Iris pigment epithelial cell (primary cell): ENCODE measurements at regions not wholly inside any gene's neighbourhood (a gene's known extent, or its start where the extent isn't known, plus 50 kb on each side); places are given as distances from the start of the nearest gene placed in this dataset.
A peak's percentile ranks its signal among the peaks of the same experiment; 100 is the strongest.

Source experiments
- DNase-seq: peaks from one replicate; pipeline ENCODE4 v3.0.0-alpha.2; 2011; ENCODE audit warnings: low read depth

DNA sequence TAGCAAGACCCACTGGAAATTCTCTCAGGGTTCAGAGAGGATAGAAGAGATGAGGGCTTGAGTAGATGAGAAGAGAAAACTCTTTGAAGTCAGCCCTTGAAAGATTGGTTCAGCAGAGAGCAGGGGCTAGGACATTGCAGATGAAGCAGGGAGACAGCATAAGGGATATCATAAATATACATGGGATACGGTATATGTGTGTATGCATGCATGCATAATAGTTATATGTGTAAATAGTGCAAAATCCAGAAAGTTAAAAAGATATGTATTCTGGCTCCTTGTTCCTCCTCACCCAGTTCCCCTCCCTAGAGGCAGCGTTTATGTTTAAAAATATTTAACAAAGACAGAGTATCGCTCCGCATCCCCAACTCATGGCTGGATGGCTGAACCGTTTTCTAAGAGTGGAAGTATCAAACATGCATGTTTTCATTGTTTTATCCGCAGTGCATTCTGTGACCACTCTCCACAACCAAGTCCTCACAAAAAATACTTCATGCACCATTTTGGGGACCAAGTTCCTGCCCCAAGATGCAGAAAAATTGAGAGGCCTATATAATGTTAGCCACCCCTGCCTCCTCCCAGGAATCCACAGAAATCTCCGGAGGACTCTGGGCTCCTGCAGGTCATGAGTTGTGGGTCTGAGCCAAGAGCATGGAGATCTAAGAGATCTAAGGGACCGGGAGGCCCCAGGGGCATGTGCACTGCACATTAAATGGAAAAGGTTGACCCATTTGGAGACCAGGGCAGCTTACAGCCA lies 119.5 kb downstream of the MTX3 start:
- DNase-seq: no peak

DNA sequence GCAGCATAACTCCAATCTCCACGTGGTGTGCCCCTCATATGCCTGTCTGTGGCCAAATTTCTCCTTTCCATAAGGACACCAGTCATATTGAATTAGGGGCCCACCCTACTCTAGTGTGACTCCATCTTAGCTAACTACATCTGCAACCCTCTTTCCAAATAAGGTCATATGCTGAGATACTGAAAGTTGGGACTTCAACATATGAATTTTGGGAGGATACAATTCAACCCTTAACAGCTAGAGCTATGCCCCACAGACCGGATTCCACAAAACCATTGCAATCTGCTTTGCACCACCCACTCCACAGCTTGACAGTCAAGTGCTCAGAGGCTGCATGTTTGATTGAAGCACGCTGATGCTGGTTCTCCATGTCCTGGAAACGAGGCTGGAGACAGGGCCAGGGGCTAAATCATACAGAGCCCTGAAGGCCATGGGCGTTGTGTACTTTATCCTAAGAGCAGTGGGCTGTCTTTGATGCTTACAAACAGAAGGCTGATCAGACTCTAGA lies 122.8 kb downstream of the MTX3 start:
- DNase-seq: no peak

DNA sequence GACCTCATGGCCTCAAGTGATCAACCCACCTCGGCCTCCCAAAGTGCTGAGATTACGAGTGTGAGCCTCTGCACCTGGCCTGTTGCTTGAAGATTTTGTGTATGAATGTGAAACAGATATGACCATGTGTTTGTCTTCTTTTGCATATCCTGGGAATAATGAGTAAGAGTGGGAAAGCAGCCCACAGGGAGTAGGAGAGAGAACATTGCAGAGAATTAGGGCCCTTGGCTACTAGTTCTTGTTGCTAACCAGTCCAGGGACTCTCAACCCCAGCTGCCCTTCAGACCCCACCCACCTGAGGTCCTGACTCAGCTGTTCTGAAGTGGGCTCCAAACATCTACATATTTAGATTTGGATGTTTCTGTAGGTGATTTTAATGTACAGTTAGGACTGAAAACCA lies 125.5 kb downstream of the MTX3 start:
- no peak for DNase-seq

DNA sequence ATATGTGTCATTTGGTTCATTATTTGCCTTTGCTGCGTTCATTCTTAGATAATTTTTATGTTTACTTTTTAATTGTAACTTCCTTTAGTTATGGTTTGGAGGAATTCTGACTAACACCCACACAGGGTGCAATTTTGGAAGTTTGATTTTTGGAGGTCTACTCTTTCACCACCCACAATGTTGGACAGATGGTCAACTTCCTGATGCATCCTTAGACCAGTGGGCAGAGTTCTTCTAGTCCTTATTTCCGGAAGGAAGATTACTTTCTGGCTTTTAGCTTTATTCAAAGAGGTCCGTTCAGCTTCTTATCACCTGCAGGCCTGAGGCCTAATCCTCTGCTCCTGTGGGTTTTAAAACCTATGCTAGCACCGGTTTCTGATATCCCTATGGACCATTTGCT lies 126.7 kb downstream of the MTX3 start:
- DNase-seq: no peak

DNA sequence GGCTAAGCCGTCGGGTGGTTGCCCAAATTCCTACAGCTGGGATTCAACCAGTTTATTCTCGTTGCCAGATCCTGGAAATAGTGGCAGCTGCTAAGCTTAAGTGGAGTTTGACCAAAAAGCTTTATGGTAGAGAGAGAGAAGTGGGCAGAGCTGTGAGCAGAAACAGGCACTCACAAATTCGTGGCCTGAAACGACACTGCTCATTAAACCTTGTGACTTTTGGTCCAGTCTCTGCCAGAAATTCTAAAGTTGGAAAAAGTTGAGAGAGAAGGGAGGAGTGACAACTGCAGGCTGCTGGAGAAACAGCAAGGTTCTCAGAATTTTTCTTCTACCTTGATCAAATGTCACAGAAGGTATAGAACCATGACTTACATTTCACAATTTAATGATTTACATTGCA lies 131.5 kb downstream of the MTX3 start:
- DNase-seq: no peak

DNA sequence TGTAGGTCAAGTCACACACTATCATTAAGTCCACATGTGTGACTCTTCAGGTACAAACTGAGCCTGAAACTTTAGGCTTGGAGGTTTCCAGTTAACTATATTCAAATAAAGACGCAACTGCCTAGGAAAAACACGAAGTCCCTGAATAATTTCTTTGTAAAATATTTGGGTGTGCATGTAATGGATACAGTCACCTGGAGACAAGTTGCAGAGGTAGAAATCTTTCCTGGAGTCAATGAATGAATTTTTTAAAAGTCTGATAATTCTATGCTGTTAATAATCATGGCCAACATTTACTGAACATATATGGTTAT lies 132.7 kb downstream of the MTX3 start:
- no peak for DNase-seq

DNA sequence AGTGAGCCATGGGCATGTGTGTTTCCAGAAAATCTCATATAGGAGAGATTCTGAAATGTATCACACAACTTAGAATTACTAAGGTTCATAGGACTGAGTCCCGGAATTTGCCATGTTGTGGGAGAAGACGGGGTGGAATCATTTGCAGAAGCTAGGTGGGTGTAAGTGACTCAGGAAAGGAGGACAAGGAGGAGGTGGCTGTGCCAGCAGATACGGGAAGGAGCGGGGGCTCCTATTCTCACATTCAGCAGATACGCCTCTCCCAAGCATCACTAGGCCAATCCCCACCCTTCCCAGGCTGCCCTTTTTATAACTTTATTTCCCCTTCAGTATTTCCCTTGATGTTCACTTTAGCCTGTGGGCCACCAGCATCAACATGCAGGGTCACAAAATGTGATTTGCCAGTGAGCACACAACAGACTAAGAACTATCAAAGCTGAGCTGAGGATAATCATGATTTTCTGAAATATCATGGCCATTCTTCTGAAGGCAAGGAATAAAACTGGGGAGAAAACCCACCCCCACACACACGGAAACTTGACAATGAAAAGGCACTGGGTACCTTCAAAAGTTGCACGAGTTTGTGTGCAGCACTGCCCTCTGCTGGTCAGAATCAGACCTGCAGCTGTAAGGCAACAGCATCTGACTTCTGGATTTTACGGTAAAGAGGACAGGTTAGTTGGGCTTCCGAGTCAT lies 133.2 kb downstream of the MTX3 start:
- peak; percentile 44 for DNase-seq

DNA sequence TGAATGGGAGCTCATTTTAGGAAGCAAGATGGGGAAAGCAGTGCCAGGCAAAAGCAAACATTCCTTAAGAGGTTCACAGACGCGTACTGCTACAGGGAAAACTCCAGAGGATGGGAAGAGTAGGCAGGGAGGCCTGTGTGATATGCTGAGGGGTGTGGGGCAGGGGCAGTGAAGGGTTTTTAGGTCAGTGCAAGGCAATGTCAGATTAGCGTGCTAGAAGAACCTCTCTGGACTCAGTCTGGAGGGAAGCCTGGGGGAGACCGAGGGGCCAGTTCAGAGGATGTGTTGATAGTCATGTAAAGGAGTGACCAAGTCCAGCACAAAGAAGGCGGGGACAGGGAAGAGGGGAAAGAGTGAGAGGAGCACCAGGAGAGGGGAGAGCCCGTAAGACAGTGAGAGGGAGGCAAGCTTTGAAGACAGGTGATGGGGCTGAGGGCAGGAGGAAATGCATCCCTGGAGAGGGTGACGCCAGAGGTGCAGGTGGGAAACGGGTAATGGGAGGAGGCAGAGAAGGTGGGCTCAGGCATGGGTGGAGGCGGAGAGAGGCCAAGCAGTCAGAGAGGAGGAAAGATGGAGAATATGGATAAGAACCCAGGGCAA lies 134.5 kb downstream of the MTX3 start:
- DNase-seq: no peak

DNA sequence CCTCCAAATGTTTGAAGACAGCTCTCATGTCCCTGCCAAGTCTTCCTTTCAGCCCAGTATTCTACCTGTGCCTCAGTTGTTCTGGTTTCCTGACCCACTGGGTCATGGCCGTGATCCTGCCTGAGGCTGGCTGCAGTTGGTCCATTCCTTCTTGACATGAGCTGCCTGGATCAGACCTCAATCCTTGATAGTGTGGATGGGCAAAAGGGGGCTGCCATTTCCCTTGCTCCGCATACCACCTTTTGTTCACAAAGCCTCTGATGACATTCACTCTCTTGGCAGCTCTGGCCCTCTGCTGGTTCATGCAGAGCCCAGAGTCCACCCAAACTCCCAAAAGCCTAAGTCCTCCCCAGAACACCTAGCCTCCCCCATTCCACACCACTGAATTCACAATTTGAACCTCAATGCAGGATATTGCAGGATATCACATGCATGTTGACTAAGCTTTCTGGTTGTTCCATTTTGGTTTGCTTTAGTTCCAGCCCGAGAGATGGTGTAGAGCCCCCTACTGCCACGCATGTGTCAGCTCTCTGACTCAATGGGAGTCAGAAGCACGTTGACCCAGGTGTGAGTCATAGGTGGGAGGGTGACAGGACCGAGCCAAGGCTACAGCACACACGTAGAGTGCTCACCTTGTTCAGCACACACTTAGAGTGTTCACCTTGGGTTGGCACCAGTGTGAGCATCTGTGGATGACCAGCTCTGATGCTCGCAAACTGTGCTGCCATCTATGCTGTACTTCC lies 137.2 kb downstream of the MTX3 start:
- no peak for DNase-seq

DNA sequence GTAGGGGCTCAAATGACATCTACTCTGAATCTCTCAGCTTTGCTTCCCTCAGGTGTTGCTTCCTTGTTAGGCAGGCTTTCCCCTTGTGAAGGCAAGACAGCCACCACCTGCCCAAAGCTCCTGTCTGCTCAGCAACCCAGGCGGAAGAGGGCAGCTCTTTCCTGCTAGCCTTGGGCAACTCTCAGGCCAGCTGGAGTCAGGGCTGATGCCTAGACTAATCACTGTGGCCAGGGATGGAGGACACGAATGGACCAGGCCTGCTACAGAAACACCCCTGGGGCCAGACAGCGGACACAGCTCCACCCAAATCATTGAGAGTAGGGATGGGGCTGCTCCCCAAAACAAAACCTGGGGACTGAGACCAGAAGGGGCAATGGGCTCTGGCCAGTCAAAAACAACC lies 138.0 kb downstream of the MTX3 start:
- DNase-seq: no peak

DNA sequence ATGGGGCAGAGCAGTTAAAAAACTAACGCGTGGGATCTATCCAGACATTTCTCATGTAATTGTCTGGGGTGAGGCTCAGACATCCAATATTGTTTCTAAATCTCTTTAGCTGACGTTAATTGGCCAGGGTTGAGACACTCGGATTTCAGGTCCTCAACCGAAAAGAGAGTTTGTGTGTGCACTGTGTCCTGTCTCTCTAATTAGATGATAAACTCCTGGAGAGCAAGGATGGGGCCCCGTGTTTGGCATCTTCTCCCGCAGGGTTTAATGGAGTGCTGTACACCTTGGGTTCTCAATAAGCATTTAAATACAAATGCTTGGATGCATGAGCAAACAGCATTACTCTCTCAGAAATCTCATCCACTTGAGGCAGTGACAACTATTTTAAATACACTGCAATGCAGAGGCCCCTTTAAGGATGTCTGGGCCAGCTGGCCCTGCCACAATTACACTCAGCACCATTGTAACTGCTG lies 139.6 kb downstream of the MTX3 start:
- no peak for DNase-seq

DNA sequence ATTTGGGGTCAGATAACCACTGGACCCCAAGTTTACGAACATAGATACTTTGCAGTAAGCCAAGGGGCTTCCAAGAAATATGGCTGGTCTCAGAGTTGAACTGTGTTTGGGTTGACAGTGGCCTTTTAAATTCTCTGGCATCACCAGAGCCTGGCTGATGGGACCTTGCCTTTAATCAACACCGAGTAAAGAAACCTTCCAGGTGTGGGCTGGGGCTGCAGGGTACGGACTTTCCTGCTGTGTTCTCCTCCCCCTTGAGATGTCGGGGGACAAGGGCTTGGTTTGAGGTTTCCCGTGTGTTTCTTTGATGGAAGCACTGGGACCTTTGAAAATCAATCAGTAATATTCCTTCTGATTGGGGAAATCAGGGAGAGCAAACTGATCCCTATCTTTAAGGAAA lies 140.1 kb downstream of the MTX3 start:
- DNase-seq: no peak

DNA sequence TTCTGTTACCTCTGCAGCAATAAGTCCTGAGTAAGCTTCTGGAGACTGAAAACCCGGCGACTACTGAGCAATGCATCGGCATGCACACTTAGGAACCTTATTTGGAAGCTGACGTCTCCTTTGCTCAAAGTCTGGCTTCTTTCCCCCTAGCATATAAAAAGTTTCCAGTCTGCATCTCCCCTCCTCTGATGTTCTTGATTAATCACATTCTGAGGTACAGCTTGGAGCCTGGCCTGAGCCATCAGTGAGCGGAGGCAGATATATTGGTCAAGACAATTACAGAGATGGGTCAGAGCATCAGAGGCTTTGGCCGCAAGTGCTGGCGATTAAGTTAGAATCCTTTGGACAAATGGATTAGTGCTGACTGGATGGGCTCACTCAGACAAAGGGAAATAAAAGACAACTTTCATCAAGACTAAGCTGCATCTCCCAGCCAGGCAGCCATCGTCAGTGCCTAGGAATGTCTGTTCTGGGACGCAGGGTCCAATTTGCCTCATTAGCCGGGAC lies 140.7 kb downstream of the MTX3 start:
- DNase-seq: no peak

DNA sequence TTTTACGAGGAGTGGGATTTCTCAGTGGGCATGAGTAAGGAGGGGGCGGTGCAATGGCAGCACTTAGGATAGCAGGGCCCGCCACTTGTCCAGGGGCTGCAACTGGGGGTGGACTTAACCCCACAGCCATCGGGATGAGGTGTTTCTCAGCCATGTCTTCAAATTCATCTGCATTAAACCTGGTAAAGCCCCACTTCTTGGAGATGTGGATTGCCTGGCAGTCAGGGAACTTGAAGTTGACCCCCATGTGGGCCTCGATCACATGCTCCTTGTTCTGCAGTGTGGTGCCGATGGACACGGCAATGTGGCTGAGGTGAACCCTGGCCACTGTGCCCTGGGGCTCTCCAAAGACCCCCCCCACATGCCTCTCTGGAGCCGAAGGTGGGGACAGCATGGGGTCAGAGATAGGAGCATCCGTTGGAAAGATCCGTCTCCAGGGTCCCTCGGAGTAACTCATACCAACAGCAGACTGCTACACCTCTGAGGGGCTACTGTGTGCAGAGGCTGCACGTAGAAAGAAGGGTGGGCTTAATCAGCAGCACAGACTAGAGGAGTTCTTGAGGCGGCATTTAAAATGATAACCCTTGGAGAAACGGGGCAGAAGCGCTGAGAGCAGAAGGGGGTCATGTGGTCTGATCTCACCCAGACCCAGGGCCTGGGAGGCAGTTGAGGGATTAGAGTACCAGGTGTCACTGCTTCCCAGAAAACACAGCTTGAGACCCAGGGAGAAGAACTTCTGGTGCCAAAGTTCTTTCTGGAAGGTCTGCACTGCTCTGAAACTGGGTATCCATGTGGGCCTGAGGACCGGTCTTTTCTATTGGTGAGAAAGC lies 141.4 kb downstream of the MTX3 start:
- no peak for DNase-seq
